Kasumi-1 (cell line): ENCODE measurements at regions not wholly inside any gene's neighbourhood (a gene's known extent, or its start where the extent isn't known, plus 50 kb on each side); places are given as distances from the start of the nearest gene placed in this dataset.

ENCODE experiments used
- DNase-seq, 2 experiments: peaks; one replicate each; lab custom pipeline; 2025; lab: John Stamatoyannopoulos, UW

DNA sequence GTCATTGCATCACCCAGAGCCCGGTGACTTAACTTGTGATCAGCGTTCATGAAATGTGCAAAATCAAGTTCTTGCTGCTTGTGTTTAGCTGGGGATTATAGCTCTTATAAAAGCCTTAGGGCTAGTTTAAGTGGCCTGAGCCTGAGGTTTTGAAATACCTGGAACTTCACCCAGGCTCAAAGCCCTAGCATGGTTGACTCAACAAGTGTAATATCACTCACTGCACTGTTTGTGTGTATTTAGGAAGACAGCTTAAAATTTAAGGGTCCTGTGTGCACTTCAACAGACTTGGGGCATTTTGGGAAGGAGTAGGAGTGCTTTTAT, 489.5 kb downstream of the GATA3 start:
- DNase-seq = no peak

DNA sequence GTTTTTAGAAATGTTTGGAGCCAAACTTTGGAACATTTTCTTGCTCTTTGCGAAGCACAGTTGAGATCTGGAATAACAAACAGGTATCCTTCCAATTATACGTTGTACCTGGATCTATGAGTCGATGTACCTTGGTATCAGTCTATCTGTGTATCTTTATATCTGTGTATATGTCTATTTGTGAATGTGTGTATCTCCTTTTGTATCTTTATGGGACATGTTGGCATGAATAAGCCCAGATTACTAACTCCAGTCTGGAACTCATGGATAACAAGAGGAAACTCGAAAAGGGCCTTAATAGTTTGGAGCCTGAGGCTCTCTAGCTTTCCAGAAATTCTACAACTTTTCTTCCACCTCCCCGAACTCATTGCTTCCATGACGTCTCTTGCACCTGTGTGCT, 490.0 kb downstream of the GATA3 start:
- no peak for DNase-seq

DNA sequence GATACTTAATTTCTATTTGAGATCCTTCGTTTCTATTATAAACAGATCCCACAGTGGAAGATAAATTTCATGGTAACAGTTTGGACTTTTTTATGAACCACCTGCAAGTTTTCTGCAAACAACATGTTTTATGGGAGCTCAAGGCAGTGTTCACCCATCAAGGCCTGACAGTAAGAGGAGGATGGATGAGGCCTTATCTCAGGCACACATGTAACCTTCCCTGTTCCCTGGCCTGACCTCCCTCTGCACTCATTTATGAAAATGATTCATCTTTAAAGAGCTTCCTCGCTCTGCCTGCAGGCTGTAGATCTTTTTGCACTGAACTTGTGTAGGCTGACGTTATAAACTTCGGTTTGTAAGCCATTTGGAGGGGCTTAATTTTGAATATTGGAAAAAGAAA, 500.1 kb downstream of the GATA3 start:
- no peak for DNase-seq

DNA sequence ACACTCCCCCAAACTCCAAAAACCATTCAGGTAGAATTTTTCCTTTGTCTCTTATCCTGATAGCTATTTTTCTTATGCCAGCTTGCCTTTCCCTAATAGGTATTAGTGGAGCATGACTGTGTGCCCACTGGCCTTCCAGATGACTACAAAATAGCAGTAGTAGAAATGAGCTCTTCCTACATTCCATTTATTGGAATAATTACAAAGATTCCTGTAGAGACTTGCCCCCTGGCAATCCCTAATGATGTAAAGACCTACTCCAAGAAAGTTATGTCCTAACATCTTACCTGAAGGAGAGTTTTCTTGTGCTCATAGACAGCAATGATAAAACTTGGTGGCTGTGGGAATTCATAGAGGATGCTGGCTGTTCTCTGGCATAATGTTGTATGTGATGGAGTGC, 501.8 kb downstream of the GATA3 start:
- DNase-seq = no peak

DNA sequence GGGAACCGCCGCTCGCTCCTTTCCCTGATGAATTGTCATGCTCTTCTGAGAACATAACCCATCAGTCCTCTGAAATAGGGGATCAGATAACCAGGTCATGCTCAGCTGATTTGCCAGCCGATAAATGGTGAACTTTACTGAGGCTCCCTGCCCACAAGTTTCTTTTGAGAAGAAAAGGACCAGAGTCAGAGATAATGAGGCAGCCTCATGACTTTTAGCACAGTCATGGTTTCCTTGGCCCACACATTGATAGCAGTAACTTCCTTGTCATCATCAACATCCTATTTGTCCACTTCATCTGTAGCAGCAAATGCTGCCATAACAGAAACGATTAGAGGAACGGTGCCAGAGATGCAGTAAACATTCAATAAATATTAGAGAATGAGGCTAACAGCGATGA, 509.0 kb downstream of the GATA3 start:
- DNase-seq = no peak

DNA sequence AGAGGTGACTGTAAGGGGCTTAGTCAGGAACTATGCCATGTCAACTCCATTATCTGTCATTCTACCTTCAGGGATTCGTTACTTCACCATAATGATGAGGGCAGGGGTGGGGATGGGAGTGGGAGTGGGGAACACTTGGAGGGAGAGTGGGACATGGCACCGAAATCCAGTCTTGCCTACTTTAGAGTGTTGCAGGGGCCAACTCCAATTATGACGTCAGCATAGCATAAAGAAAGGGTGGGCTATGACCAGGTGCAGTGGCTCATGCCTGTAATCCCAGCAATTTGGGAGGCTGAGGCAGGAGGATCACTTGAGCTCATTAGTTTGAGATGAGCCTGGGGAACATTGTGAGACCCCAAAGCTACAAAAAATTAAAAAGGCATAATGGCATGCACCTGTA, 512.2 kb downstream of the GATA3 start:
- no peak for DNase-seq

DNA sequence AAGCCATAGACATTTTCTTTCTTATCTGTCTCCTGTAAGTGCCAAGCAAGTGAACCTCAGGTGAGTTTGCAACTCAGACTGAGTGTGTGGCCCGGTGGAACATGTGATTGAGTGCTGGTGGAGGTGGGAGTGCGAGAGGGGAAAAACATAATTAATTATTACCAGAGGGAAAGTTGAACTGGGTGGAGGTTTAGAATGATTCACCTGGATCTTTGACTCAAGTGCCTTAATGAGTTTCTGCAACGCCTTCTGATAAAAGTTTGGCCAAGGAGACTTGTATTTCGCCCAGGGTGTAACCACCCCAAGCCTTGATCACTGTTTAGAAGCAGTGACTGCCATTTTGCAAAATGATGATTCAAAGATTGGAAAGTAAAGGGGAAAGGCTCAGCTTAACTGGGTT, 513.9 kb downstream of the GATA3 start:
- DNase-seq = no peak

DNA sequence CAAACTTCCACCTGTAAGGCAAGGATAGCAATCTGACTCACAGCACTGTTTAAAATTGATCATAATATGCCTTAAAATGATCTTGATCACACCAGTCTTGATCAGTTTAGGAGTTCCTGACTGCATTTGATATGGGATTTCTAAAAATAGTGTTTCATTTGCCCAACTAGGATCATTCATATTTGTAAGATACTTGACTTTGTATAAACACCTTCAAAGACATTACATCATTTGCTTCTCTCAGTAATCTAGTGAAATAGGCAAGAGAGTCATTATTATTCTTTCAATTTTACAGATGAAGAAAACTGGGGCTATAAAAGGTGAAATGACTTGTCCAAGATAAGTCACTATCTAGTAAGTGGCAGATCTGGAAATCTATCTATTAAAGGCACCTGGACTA, 521.1 kb downstream of the GATA3 start:
- no peak for DNase-seq

DNA sequence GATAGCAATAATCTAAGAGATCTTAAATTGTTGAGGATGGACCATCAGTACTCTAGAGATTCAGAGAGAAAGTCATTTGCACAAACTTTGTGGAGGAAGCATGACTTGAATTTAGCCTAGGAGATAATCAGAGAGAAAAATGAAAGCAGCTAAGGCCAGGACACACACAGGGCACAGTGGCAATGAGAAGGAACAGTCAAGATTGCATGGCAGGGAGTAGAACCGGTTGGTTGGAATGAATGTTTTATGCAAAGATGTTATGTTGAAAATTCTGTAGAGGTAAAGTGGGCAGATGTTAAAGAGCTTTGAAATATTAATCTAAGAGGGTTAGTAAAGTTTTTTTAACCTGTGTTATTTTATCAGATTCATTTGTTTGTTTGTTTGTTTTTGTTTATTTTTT, 521.8 kb downstream of the GATA3 start:
- no peak for DNase-seq

DNA sequence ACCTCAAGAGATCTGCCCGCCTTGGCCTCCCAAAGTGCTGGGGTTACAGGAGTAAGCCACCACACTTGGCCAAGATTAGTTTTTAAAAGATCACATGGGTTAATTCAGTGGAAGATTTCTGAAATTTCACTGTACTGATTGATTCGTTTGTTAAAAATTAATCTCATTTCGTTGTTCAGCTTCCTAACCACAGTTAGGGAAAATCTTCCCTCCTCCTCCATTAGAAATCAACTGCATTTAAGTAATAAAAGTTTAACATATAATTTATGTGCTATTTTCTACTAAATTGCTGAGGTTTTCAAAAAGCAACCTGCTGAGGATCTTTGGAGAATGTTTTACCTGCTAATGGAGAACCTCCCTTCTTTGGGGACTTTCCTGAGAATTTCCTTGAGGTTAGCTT, 522.4 kb downstream of the GATA3 start:
- DNase-seq = no peak

DNA sequence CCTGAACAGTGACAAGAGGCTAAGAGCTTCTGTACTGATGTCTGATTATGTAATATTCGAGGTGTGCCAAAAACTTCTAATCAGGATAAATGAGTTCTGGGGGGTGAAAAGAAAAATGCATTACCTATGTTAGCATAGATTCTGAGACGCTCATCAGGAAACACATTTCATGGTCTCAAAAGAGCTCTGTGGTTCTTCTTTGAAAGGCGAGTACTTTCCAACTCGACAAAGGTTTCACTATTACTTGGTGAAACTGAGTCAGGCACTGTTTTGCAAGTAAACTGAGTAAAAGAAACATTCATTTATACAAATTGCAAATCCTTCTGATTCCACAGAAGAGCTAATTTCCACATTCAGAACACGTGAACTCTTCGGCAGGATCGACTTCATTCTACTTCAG, 523.2 kb downstream of the GATA3 start:
- DNase-seq = no peak

DNA sequence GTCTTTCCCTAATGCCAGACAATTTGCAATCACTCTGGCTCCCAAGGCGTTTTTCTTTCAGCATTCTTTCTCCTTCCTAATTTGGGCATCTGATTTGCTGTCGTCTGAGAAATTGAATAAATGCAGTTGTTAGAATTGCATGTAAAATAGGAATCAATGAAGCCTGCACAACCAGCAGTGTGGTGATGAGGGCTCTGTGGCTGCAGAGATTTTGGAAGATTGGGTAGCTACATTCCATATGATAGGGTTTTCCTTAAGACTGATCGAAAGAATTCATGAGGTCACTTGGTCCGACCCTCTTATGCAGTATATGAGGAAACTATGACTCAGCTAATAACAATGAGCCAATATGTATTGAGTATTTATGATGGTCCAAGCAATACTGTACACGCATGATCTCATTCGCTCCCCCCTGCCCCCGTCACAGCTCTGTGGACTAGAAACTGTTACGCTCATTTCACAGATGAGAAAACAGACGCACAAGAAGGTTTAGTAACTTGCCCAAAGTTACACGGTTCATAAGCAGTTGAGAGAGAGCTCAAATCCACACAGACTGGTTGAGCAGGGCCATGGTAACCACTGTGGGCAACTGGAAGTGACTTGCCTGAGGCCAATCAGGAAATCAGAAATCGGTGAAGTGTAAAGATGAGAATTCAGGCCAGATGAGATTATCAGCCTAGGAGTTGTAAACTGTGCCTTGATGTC, 527.2 kb downstream of the GATA3 start:
- no peak for DNase-seq

DNA sequence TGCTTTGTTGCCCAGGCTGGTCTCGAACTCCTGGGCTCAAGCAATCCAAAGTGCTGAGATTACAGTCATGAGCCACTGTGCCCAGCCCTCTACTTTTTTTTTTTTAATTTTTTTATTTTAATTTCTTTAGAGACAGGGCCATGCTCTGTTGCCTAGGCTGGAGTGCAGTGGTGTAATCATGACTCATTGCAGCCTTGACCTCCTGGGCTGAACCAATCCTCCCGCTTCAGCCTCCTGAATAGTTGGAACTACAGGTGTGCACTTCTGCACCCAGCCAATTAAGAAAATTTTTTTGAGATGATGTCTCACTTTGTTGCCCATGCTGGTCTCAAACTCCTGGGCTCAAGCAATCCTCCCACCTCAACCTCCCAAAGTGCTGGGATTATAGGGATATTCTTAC, 528.6 kb downstream of the GATA3 start:
- no peak for DNase-seq

DNA sequence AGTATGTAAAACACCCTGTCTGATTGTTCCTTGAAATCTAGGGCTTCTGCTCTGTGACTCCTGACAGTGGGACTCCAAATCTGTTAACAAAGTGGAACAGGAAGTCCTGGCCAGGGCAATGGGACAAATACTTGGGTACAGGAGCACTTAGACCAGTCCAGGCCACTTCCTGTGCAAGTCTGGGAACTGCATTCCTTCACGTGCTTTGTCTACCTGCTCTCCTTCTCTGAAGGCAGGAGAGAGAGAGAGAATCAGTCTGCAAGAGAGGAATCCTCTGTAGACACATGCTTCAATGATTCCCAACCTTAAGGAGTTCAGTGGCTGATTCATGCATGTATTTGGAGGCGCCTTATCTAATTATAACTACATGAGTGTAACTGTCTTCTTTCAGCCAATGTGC, 530.2 kb downstream of the GATA3 start:
- DNase-seq = no peak

DNA sequence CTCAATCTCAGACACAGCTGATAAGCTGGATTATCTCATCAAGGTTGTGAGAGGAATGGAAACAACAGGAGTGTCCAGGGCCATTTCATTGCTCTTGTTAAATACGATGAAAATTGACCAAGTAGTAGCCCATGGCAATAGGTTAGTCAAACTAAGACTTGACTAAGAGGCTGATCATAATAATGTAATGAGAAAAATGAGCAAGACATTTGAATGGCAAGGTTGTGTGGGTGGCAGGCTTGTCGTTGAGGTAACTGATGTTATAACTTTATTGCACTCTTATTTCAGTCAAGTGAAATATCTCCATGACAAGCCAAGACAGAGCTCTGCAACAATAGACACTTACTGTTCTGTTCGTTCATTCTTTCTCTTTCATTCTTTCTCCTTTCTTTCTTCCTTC, 532.0 kb downstream of the GATA3 start:
- no peak for DNase-seq

DNA sequence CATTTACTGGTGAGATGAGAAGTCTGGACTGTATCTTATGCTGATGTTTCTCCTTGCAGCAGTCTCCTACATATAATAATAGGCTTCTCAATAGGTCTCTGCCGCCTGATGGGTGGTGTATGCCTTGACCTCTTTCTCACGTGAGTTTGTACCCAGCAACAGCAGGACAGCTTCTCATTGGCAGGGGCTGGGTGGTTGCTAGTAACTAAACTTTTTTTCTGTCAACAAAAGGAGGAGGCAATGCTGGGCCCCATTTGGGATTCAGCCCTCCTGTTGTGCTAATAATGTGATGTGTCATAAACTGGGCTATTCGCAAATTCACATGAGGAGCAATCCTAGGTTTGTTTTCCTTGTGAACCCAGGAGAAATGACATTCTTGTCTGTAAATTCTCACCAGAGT, 533.6 kb downstream of the GATA3 start:
- no peak for DNase-seq

DNA sequence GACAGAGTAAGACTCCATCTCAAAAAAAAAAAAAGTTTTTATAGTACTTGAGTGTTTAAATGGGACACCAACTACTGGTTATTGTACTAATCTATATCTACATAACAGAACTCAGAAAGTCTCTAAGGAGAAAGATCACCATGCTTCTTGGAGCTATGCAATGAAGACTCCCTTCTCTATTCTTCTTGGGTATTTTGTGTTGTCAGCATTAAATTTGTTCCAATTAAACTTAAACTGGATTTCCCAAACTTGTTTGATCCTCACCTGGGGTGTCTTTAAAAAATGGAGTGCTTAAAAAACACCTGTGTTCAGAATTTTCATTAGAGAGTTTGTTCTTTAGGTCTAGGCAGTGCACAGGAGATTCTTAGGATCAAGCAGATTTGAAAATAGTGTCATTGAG, 536.0 kb downstream of the GATA3 start:
- DNase-seq = no peak

DNA sequence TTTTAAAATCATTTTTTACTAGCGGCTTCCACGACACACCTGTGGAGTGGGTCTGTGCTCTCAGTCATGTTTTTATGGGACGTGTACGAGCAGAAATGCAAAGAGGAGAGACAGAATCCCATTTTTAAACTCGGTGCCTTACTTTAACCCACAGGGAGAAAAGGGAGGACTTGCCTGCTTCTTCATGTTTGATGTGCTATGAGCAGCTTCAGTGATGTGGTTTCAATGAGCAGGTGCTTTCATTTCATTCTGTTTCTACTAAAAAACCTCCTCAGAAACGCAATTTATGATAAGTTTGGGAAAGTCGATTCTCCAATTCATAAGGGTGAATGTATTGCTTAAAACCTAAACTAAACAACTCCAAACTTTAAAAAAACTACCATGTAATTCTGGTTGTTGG, 537.2 kb downstream of the GATA3 start:
- DNase-seq = no peak

DNA sequence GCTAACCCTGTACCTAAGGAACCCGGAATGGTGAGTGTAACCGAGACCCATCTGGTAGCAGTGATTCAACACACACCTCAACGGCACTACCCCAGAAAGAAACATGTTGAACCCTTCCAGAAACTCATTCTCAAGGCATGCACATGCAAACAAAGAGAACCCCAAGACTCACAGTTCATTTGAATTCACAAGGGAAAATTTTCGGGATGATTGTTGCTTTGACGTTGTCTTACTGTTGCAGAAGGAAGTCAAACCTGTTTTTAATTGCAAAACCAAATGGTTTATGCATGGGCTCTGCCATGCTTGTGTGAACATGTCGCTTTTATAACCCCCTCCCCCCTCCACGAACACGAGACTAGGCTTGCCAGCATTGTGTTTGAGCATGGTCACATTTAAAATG, 539.7 kb downstream of the GATA3 start:
- no peak for DNase-seq

DNA sequence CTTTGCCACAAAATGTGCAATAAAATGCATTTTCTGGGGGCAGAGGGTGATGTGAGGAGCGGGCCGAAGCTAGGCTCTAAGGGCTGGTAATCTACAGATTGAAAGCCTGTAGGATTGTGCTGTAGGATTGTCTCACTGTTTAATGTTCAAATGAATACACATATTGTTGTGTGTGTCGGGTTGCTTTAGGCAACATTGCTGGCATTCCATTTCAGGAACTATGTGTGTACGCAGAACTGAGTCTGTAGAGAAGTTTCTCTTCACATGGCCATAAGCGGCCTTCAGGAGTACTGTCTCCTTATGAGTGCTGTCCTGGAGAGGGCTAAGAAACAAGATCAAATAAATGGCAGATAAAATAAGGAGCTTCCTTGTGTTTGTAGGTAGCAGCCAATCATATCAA, 540.2 kb downstream of the GATA3 start:
- no peak for DNase-seq

DNA sequence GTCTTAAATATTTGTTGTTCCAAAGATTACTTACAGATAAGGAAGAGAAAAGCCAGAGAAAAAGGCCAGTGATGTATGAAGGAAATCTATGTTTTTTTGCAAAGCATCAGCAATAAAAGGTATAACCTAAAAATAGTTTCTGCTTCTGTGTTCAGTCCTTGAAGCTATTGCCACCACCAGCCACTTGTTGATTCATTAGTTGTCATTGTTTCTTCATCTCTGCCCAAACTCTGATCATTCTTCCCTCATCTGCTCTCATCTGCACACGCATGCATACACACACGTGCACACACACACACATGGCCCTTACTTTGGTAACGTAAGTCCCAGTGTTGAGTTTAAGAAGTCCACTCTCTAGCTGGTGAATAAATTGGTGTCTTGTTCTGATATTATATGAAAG, 540.7 kb downstream of the GATA3 start:
- no peak for DNase-seq

DNA sequence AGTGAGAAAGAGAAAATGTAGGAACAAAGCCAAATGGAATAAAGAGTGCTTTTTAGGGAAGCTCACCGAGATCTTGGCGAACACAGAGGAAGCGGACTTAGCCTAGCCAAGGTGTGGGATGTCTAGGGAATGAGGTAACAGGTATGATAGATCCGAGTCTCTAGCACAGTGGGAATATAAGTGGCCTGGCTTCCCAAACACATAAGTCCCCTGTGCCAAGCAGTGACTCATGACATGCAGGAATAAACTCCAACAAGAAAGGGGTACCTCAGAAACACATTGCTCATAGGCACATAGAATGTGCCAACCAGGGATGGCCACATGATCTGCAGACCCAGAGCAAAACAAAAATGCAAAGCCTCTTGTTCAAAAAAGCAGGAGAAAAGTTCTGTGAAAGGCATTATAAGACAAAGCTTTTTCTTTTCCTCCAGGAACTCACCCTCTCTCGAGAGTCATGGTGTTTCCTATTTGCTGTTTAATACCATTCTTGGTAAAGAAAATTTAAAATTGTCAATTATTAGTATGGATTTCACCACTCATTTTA, 542.5 kb downstream of the GATA3 start:
- DNase-seq = no peak

DNA sequence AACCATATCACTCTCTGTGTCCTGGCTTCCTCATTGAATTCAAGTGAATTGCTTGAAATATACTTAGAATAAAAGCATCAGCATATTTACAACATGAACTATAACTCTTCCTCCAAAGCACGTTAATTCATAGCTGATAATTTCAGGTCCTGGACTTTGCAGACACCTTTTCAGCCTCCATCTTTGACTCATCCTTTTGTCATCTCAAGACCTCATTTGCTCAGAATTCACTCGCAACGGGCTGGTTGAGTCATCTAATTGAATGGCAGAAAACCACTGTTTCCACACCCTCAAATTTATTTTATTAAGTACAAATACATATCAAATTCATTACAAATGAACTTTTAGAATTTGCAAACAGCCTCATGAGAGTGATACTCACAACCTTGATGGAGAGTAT, 545.7 kb downstream of the GATA3 start:
- no peak for DNase-seq

DNA sequence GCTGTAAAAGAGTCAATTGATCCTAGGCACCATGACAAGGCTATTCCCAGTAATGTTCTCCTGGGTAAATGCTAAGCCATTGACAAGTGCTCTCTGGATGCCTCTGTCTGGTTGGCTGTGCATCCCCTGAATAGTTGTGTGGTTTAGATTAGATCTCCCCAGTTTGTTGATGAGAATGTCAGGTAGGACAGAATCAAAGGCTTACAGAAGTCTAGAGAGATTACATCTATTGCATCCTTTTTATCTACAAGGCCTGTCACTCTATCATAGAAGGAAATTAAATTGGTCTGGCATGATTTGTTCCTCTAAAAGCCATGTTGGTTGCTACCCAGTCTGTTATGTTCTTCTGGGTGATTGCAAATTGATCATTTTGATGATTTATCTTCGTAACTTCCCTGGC, 548.3 kb downstream of the GATA3 start:
- no peak for DNase-seq
